ENCODE measurements at regions not wholly inside any gene's neighbourhood (a gene's known extent, or its start where the extent isn't known, plus 50 kb on each side); places are given as distances from the start of the nearest gene placed in this dataset.

DNA sequence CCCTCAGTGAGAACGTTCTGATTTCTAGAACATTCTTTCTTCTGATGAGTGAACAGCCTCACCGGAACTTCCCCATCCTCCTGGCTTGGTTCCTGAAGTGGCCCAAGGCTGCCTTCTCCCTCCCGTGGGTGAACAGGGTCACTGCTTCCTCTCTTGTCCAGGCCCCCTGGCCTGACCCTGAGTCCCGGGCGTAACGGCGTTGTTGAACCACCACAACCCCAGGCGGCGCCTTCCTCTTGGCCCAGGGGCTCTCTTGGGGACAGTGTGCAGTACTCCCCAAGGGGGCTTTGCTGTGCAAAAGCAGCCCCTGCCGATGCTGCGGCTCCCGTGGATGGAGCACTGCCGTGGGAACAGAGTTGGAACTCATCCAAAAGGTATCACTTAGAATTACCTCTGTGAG, 147.2 kb downstream of the TSN start:
- TF ChIP-seq FOXM1 (IDR thresholded peaks at IDR 0.05; ENCODE audit: borderline replicate concordance) (no peak), CTBP1 (IDR thresholded peaks at IDR 0.05; ENCODE audit: borderline replicate concordance) (no peak), ARNT (IDR thresholded peaks at IDR 0.05) (no peak), TARDBP (IDR thresholded peaks at IDR 0.05) (no peak), NFRKB (IDR thresholded peaks at IDR 0.05) (no peak), SUZ12 (IDR thresholded peaks at IDR 0.05) (no peak), BHLHE40 (IDR thresholded peaks at IDR 0.05; ENCODE audit: borderline replicate concordance) (no peak), ELF4 (IDR thresholded peaks at IDR 0.05) (no peak)
- TF ChIP-seq, protein P1, sequence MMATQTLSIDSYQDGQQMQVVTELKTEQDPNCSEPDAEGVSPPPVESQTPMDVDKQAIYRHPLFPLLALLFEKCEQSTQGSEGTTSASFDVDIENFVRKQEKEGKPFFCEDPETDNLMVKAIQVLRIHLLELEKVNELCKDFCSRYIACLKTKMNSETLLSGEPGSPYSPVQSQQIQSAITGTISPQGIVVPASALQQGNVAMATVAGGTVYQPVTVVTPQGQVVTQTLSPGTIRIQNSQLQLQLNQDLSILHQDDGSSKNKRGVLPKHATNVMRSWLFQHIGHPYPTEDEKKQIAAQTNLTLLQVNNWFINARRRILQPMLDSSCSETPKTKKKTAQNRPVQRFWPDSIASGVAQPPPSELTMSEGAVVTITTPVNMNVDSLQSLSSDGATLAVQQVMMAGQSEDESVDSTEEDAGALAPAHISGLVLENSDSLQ (IDR thresholded peaks at IDR 0.05), result no peak

Data from HEK293T (cell line).